ENCODE measurements at regions not wholly inside any gene's neighbourhood (a gene's known extent, or its start where the extent isn't known, plus 50 kb on each side); places are given as distances from the start of the nearest gene placed in this dataset.

DNA sequence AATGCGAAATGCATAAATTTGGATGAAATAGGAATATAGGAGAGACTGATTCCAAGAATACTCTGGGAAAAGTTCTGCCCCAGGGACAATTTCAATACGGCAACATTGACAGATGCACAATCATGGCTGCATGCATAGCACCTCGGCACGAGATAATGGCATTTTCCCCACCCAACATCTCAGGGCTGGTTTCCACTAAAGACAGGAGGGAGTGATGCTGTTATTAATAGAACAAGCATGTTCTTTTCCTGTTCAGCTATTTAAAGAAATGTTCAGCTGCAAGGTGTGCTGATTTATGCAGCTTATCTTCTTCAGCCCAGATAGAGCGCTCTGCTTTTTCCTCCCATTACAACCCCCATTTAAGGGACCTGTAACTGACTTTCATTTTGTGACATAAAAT is 740.2 kb downstream of the TLR4 start:
- H3K4me3 ChIP-seq = no peak overlapping the region
- no peak overlapping the region for H3K27ac ChIP-seq

- H3K4me3 ChIP-seq = no peak overlapping the region
- H3K27ac ChIP-seq = no peak overlapping the region
Measured at GRCh38 chr9:118446943-118447639, 742.9 kb downstream of the TLR4 start.

DNA sequence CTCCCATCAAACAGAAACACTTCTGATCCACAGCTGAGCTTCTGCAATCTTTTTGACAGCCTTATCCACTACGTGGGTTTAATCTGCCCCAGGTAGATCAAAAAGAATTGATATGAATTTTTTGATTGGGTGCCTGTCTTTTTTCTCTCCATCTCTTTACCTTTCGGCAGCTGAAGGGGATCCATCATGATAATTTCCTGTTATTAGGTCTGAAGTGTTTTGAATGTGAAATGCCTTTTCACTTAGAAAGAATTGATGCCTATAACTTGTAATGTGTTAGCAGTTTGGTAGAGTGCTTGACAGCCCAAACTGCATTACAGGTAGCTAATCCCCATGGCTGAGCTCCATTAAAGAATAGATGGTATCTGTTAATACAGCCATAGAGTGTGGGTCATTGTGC is 745.4 kb downstream of the TLR4 start:
- Histone ChIP-seq H3K4me3 (no peak overlapping the region), H3K27ac (no peak overlapping the region)

DNA sequence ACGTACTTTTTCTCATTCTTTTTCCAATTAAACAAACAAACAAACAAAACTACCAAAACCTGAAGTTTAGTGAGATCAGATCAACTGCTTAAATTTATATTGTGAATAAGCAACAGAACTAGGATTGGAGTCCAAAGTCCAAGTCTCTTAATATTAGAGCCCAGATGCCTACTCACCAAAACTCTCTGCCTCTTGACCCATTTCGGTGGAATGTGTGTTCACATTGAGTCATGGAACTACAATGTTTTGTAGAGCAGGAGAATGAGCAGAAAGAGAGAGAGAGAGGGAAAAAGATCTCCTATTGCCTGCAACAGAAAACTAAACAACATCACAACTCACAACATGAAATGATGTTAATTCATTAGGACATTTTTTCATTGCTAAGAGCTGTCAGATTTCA is 751.1 kb downstream of the TLR4 start:
- Histone ChIP-seq H3K4me3 (no peak overlapping the region), H3K27ac (no peak overlapping the region)

- H3K4me3 ChIP-seq = no peak overlapping the region
- no peak overlapping the region for H3K27ac ChIP-seq
Measured at GRCh38 chr9:118455788-118456187, 751.6 kb downstream of the TLR4 start.

GRCh38 chr9:118457171-118458000 is 753.2 kb downstream of the TLR4 start:
- Histone ChIP-seq H3K27ac (no peak overlapping the region), H3K4me3 (no peak overlapping the region)

DNA sequence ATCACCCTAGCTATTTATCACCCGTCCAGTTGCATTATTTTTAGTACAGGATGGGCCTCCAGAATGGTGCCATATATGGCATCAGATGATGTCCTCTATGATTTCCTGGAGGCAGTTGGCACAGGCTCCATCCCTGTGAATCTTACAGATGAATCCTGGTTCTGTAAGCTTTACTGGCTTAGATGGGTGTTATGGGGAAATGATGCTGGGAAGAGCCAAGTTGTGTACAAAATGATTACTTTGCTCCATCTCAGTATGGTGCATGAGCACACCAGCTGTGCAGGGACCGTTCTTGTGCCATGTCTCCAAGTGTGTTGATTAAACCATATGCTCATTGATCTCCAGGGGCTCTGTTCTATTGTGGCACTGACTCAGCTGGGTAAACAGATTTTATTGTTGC is 755.7 kb downstream of the TLR4 start:
- H3K27ac ChIP-seq = no peak overlapping the region

DNA sequence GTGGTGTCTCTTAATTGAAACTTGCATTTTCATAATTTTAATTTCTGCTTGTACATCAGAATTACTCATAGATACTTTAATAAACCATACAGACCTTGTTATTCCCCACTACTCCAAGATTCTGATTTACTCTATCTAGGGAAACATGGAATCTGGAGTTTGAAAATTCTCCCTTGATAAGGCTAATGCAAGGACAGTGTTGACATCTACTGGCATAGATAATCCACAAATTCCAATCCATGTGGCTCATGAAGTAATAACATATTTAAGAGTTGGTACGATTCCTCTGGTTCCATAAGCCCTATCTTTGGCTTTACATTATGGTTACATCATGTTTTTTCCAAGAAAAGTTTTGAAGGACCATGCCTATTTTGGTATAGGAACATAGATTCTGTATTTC is 759.2 kb downstream of the TLR4 start:
- H3K27ac ChIP-seq = no peak overlapping the region
- no peak overlapping the region for H3K4me3 ChIP-seq

More for the DNA sequence above, 755.7 kb downstream of the TLR4 start:
- H3K4me3 ChIP-seq = no peak overlapping the region

GRCh38 chr9:118473521-118473920 is 769.3 kb downstream of the TLR4 start:
- H3K27ac ChIP-seq = no peak overlapping the region
- no peak overlapping the region for H3K4me3 ChIP-seq

- H3K27ac ChIP-seq = no peak overlapping the region
- no peak overlapping the region for H3K4me3 ChIP-seq
Measured at GRCh38 chr9:118478752-118479151, 774.5 kb downstream of the TLR4 start.

- no peak overlapping the region for H3K4me3 ChIP-seq
- H3K27ac ChIP-seq = no peak overlapping the region
Measured at GRCh38 chr9:118482306-118482705, 778.1 kb downstream of the TLR4 start.

DNA sequence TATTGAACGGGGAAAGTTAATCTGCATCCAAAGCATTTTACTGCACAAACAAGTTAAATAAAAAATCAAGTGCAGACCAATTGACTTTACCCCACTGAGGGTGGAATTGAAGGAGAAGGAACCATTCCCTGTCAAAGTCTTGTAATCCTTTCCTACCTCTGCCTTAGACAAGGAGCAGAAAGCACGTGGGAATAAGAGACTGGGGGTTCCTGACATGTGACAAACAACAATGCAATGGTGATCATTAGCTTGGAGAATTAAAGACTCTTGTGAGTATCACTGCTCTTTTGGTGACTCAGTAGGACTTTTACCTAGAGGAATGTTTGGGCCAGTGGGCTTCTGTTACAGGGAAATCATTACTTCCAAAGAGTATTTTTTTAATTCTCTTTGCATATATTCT is 779.5 kb downstream of the TLR4 start:
- H3K4me3 ChIP-seq = no peak overlapping the region
- H3K27ac ChIP-seq = no peak overlapping the region

DNA sequence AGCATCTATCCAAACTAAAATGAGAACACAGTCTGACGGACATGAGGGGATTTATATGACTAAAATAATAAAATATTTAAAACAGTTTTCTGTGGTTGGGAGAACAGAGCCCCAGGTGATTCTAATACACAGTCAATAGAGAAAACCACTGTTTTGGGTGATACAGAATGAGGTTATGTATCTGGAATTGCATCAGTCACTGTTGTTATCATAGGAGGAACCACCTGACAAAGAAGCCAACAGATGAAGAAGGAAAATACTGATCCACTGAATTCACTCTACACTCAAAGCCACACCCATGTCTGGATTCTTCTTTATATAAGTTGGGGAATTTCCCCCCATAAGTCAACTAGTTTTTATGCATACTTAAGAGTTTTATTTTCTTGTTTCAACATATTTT is 799.0 kb downstream of the TLR4 start:
- H3K27ac ChIP-seq = no peak overlapping the region

GRCh38 chr9:118510711-118511110 is 806.5 kb downstream of the TLR4 start:
- no peak overlapping the region for H3K4me3 ChIP-seq

More for the DNA sequence above, 799.0 kb downstream of the TLR4 start:
- no peak overlapping the region for H3K4me3 ChIP-seq

GRCh38 chr9:118515947-118516346 is 811.7 kb downstream of the TLR4 start:
- no peak overlapping the region for H3K4me3 ChIP-seq
- no peak overlapping the region for H3K27ac ChIP-seq

More at GRCh38 chr9:118510711-118511110, 806.5 kb downstream of the TLR4 start:
- H3K27ac ChIP-seq = no peak overlapping the region

- Histone ChIP-seq H3K27ac (no peak overlapping the region), H3K4me3 (no peak overlapping the region)
Measured at GRCh38 chr9:118521261-118521660, 817.1 kb downstream of the TLR4 start.

DNA sequence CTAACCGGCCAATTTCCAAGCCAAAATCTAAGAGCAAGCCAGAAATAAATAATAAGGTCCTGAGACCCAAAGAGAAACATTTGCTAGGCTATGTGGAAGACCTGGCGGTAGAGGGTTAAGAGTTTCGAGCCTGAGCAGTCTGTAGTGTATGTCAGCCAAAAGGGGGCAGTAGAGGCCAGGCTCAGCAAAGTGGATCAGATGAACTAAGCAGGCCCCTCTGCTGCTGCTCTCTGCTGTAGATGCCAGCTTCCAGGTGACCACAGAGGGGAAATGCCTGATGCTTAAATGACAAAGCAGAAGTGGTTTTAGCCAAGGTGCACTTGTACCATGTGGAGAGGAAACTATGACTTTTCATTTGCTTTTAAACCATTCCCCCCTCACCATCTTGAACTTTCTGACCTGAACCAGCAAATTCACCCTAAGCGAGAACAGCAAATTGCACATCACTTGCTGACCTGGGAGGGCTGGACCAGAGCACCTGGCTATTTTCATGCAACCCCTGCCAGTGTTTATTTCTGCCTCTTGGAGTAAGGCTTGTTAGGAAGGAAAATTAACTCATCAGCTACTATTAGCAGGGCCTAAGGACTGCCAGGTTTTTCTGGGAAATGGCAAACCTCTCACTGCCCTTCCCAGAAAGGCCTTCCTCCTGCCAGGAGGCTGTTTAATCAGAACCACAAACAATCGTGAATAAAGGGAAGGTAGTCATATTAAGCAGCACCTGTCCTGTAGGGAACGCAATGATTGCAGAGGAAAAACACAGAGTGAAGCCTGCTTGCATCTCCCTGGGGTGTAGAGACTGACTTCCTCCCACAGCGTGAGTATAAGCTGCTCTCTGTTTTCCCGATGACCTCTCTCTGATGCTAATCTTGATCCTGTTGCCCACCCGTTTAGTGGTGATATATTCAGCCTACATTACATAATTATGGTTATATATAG is 818.2 kb downstream of the TLR4 start:
- Histone ChIP-seq H3K27ac (no peak overlapping the region), H3K4me3 (no peak overlapping the region)

DNA sequence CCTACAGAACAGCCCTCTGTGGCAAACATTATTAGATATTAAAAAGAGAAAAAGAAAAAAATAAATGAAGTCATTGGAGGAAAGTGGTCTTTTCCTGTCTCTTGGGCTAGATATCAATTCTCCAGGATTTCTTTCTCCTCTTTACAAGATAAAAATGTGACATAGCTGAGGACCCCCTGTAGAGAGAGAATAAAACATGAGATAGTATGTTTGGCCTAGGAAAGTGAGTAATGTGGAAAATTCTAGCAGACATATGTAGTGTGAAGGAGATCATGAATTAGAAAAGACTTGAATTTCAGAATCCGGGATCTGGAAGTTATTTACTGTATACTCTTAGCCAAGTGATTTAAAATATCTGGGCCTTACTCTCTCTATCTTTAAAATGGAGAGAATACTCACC is 823.1 kb downstream of the TLR4 start:
- H3K27ac ChIP-seq = no peak overlapping the region
- H3K4me3 ChIP-seq = no peak overlapping the region

DNA sequence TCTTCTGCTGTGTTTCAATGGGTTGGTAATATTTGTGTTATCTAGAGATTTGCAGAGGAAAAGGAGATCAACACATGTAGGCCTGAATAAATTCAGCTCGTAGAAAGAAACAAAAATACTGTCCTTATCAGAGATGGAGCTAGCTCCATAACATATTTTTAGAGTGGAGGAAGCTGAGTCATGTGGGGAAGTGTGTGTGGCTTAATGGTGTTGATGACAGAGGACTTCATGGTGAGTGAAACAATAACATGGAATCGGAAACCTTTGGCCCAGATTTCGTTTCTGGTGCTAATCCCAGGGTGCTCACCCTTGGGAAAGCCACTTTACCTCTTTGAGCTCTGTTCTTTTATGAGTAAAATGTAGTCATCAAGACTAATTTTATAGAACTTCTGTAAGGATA is 825.0 kb downstream of the TLR4 start:
- H3K4me3 ChIP-seq = no peak overlapping the region
- peak overlapping the region in 1 of 21 experiments; percentile 29 for H3K27ac ChIP-seq

GRCh38 chr9:118529624-118530214 is 825.5 kb downstream of the TLR4 start:
- H3K27ac ChIP-seq = peak overlapping the region in 1 of 21 experiments; percentile 29
- no peak overlapping the region for H3K4me3 ChIP-seq

Data from skin epidermis (tissue), 12 donors.